ENCODE measurements at regions not wholly inside any gene's neighbourhood (a gene's known extent, or its start where the extent isn't known, plus 50 kb on each side); places are given as distances from the start of the nearest gene placed in this dataset.
"Not testable (repeated sequence)": the region's sequence is repeated elsewhere in the genome, so short reads cannot be mapped to it uniquely, and the experiment has no call there.

DNA sequence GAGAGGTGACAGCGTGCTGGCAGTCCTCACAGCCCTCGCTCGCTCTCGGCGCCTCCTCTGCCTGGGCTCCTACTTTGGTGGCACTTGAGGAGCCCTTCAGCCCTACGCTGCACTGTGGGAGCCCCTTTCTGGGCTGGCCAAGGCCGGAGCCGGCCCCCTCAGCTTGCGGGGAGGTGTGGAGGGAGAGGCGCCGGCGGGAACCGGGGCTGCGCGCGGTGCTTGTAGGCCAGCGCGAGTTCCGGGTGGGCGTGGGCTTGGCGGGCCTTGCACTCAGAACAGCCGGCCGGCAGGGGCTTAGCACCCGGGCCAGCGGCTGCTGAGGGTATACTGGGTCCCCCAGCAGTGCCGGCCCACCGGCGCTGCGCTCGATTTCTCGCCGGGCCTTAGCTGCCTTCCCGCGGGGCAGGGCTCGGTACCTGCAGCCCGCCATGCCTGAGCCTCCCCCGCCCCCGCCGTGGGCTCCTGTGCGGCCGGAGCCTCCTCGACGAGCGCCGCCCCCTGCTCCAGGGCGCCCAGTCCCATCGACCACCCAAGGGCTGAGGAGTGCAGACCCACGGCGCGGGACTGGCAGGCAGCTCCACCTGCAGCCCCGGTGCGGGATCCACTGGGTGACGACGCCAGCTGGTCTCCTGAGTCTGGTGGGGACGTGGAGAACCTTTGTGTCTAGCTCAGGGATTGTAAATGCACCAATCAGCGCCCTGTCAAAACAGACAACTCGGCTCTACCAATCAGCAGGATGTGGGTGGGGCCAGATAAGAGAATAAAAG, 661.0 kb downstream of the ETNK1 start:
- TF ChIP-seq ZNF114 (CRISPR knock-in tag; IDR thresholded peaks at IDR 0.05); CTCF (conservative IDR thresholded peaks at IDR 0.05; ENCODE audit: low read depth in 2 of 2); POLR2AphosphoS5 (IDR thresholded peaks at IDR 0.05; ENCODE audit: low read depth): not testable (repeated sequence)
- TF ChIP-seq, protein P1, sequence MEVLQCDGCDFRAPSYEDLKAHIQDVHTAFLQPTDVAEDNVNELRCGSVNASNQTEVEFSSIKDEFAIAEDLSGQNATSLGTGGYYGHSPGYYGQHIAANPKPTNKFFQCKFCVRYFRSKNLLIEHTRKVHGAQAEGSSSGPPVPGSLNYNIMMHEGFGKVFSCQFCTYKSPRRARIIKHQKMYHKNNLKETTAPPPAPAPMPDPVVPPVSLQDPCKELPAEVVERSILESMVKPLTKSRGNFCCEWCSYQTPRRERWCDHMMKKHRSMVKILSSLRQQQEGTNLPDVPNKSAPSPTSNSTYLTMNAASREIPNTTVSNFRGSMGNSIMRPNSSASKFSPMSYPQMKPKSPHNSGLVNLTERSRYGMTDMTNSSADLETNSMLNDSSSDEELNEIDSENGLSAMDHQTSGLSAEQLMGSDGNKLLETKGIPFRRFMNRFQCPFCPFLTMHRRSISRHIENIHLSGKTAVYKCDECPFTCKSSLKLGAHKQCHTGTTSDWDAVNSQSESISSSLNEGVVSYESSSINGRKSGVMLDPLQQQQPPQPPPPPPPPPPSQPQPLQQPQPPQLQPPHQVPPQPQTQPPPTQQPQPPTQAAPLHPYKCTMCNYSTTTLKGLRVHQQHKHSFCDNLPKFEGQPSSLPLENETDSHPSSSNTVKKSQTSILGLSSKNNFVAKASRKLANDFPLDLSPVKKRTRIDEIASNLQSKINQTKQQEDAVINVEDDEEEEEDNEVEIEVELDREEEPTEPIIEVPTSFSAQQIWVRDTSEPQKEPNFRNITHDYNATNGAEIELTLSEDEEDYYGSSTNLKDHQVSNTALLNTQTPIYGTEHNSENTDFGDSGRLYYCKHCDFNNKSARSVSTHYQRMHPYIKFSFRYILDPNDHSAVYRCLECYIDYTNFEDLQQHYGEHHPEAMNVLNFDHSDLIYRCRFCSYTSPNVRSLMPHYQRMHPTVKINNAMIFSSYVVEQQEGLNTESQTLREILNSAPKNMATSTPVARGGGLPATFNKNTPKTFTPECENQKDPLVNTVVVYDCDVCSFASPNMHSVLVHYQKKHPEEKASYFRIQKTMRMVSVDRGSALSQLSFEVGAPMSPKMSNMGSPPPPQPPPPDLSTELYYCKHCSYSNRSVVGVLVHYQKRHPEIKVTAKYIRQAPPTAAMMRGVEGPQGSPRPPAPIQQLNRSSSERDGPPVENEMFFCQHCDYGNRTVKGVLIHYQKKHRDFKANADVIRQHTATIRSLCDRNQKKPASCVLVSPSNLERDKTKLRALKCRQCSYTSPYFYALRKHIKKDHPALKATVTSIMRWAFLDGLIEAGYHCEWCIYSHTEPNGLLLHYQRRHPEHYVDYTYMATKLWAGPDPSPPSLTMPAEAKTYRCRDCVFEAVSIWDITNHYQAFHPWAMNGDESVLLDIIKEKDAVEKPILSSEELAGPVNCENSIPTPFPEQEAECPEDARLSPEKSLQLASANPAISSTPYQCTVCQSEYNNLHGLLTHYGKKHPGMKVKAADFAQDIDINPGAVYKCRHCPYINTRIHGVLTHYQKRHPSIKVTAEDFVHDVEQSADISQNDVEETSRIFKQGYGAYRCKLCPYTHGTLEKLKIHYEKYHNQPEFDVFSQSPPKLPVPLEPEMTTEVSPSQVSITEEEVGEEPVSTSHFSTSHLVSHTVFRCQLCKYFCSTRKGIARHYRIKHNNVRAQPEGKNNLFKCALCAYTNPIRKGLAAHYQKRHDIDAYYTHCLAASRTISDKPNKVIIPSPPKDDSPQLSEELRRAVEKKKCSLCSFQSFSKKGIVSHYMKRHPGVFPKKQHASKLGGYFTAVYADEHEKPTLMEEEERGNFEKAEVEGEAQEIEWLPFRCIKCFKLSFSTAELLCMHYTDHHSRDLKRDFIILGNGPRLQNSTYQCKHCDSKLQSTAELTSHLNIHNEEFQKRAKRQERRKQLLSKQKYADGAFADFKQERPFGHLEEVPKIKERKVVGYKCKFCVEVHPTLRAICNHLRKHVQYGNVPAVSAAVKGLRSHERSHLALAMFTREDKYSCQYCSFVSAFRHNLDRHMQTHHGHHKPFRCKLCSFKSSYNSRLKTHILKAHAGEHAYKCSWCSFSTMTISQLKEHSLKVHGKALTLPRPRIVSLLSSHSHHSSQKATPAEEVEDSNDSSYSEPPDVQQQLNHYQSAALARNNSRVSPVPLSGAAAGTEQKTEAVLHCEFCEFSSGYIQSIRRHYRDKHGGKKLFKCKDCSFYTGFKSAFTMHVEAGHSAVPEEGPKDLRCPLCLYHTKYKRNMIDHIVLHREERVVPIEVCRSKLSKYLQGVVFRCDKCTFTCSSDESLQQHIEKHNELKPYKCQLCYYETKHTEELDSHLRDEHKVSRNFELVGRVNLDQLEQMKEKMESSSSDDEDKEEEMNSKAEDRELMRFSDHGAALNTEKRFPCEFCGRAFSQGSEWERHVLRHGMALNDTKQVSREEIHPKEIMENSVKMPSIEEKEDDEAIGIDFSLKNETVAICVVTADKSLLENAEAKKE (CRISPR knock-in tag; IDR thresholded peaks at IDR 0.05): not testable (repeated sequence)
- TF ChIP-seq, protein P2, sequence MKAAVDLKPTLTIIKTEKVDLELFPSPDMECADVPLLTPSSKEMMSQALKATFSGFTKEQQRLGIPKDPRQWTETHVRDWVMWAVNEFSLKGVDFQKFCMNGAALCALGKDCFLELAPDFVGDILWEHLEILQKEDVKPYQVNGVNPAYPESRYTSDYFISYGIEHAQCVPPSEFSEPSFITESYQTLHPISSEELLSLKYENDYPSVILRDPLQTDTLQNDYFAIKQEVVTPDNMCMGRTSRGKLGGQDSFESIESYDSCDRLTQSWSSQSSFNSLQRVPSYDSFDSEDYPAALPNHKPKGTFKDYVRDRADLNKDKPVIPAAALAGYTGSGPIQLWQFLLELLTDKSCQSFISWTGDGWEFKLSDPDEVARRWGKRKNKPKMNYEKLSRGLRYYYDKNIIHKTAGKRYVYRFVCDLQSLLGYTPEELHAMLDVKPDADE (IDR thresholded peaks at IDR 0.05): not testable (repeated sequence)

Measured in GM23338 (cell line).